ENCODE measurements at regions not wholly inside any gene's neighbourhood (a gene's known extent, or its start where the extent isn't known, plus 50 kb on each side); places are given as distances from the start of the nearest gene placed in this dataset.

- ATAC-seq (replicated peaks in 1 of 2): no peak
- Mint-ChIP-seq H3K4me3 (no peak overlapping the region), H3K4me1 (ENCODE audit: low read depth) (no peaks in the 10 kb centered on the region), H3K27me3 (ENCODE audit: low read depth) (no peaks in the 10 kb centered on the region), H3K9me3 (peaks cover 9 to 10% of the 10 kb centered on the region in 2 donors), H3K27ac (no peak overlapping the region), H3K36me3 (ENCODE audit: insufficient read depth in 2 of 2) (no peaks in the 10 kb centered on the region)
- no peak for DNase-seq
These were observed 371.9 kb upstream of the CNTN4 start for GRCh38 chr3:1726741-1727140.

- Mint-ChIP-seq H3K4me3 (no peak overlapping the region), H3K27me3 (ENCODE audit: low read depth) (no peaks in the 10 kb centered on the region), H3K27ac (no peak overlapping the region), H3K9me3 (peaks cover 8 to 12% of the 10 kb centered on the region in 2 donors), H3K36me3 (ENCODE audit: insufficient read depth in 2 of 2) (no peaks in the 10 kb centered on the region), H3K4me1 (ENCODE audit: low read depth) (no peaks in the 10 kb centered on the region)
- ATAC-seq (replicated peaks in 1 of 2) (no peak), DNase-seq (no peak)
These were observed 371.4 kb upstream of the CNTN4 start for GRCh38 chr3:1727242-1727641.

DNA sequence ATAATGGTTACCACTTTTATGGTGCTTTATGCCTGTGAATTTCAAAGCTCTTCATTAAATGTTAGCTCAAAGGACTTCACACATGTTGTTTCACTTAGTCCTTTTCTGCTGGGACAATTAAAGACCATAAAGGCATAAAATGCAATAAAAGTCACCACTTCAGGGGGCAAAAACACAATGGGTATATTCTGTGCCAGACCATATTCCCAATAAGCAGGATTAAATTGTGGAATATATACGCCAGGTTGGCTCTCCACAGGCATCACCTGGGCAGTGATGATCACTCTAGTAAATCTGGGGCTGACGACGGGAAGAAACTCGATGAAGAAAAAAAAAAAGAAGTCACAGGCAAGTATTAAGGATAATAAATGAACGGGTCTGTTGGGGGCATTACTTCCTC is 370.2 kb upstream of the CNTN4 start:
- H3K4me3 Mint-ChIP-seq: no peak overlapping the region
- peaks cover 9 to 15% of the 10 kb centered on the region in 2 donors for H3K9me3 Mint-ChIP-seq
- no peaks in the 10 kb centered on the region for H3K27me3 Mint-ChIP-seq (ENCODE audit: low read depth)
- H3K27ac Mint-ChIP-seq: no peak overlapping the region
- no peaks in the 10 kb centered on the region for H3K4me1 Mint-ChIP-seq (ENCODE audit: low read depth)
- ATAC-seq (replicated peaks in 1 of 2) (no peak), DNase-seq (no peak)
- no peaks in the 10 kb centered on the region for H3K36me3 Mint-ChIP-seq (ENCODE audit: insufficient read depth in 2 of 2)

GRCh38 chr3:1734494-1735122 is 364.1 kb upstream of the CNTN4 start:
- no peak overlapping the region for H3K27ac Mint-ChIP-seq
- H3K4me3 Mint-ChIP-seq: no peak overlapping the region
- no peak for ATAC-seq (replicated peaks in 1 of 2)
- peaks cover 7 to 14% of the 10 kb centered on the region in 2 donors for H3K9me3 Mint-ChIP-seq
- H3K36me3 Mint-ChIP-seq (ENCODE audit: insufficient read depth in 2 of 2): no peaks in the 10 kb centered on the region
- H3K27me3 Mint-ChIP-seq (ENCODE audit: low read depth): no peaks in the 10 kb centered on the region
- DNase-seq: no peak
- H3K4me1 Mint-ChIP-seq (ENCODE audit: low read depth): no peaks in the 10 kb centered on the region

GRCh38 chr3:1752205-1752604 is 346.5 kb upstream of the CNTN4 start:
- no peaks in the 10 kb centered on the region for H3K36me3 Mint-ChIP-seq (ENCODE audit: insufficient read depth in 2 of 2)
- H3K4me3 Mint-ChIP-seq: no peak overlapping the region
- peaks cover 6 to 7% of the 10 kb centered on the region in 2 donors for H3K9me3 Mint-ChIP-seq
- H3K27me3 Mint-ChIP-seq (ENCODE audit: low read depth): no peaks in the 10 kb centered on the region
- no peaks in the 10 kb centered on the region for H3K4me1 Mint-ChIP-seq (ENCODE audit: low read depth)
- ATAC-seq (replicated peaks in 1 of 2) (no peak), DNase-seq (no peak)
- H3K27ac Mint-ChIP-seq: no peak overlapping the region

GRCh38 chr3:1766384-1766783 is 332.3 kb upstream of the CNTN4 start:
- Mint-ChIP-seq H3K9me3 (peaks cover 8% of the 10 kb centered on the region in 2 donors), H3K27me3 (ENCODE audit: low read depth) (no peaks in the 10 kb centered on the region), H3K36me3 (ENCODE audit: insufficient read depth in 2 of 2) (peaks cover 0 to 2% of the 10 kb centered on the region in 2 donors), H3K4me3 (no peak overlapping the region), H3K27ac (no peak overlapping the region), H3K4me1 (ENCODE audit: low read depth) (no peaks in the 10 kb centered on the region)
- DNase-seq: no peak
- no peak for ATAC-seq (replicated peaks in 1 of 2)

DNA sequence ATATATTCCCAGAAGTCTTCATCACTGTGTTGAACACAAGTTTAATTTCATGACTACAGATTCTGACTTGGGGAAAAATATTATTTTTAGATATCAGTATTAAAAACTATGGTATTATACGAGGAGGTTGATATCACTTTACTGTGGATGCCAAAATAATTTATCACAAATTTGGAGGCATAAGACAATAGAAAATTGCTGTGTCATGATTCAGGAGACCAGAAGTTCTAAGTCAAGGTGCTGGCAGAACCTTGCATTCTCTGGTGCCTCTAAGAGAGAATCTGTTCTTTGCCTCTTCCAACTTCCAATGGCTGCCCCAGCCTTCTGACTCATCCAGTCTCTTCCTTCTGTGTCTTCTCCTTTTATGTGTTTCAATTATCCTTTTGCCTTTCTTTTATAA is 325.0 kb upstream of the CNTN4 start:
- H3K9me3 Mint-ChIP-seq: peaks cover 11 to 21% of the 10 kb centered on the region in 2 donors
- no peak overlapping the region for H3K4me3 Mint-ChIP-seq
- H3K4me1 Mint-ChIP-seq (ENCODE audit: low read depth): no peaks in the 10 kb centered on the region
- no peak overlapping the region for H3K27ac Mint-ChIP-seq
- H3K27me3 Mint-ChIP-seq (ENCODE audit: low read depth): no peaks in the 10 kb centered on the region
- ATAC-seq (replicated peaks in 1 of 2) (no peak), DNase-seq (no peak)
- no peaks in the 10 kb centered on the region for H3K36me3 Mint-ChIP-seq (ENCODE audit: insufficient read depth in 2 of 2)

- Mint-ChIP-seq H3K9me3 (peaks cover 11 to 21% of the 10 kb centered on the region in 2 donors), H3K36me3 (ENCODE audit: insufficient read depth in 2 of 2) (no peaks in the 10 kb centered on the region), H3K27me3 (ENCODE audit: low read depth) (no peaks in the 10 kb centered on the region), H3K4me1 (ENCODE audit: low read depth) (no peaks in the 10 kb centered on the region), H3K4me3 (no peak overlapping the region), H3K27ac (no peak overlapping the region)
- ATAC-seq (replicated peaks in 1 of 2): no peak
- no peak for DNase-seq
These were observed 324.1 kb upstream of the CNTN4 start for GRCh38 chr3:1774597-1774996.

- no peaks in the 10 kb centered on the region for H3K36me3 Mint-ChIP-seq (ENCODE audit: insufficient read depth in 2 of 2)
These were observed 323.3 kb upstream of the CNTN4 start for GRCh38 chr3:1775321-1775720.

DNA sequence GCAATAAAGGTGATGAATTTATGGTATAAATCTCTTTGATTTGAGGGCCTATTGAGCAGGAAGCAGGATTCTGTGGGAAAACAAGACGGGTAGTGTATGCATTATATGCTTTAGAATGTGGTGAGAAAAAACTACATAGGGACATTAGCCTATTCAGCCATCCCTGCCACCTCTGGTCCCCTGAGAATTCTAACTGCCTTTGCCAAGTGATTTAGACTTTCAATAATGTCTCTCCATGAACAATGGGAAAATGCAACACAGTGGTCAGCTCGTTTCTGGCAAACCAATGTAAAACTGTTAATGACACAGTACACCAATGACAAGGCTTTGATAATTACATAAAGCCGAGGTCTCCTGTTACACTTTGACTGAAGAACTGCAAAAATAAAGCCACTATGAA is 314.7 kb upstream of the CNTN4 start:
- Mint-ChIP-seq H3K4me1 (ENCODE audit: low read depth) (no peaks in the 10 kb centered on the region), H3K4me3 (no peak overlapping the region), H3K36me3 (ENCODE audit: insufficient read depth in 2 of 2) (no peaks in the 10 kb centered on the region), H3K27me3 (ENCODE audit: low read depth) (no peaks in the 10 kb centered on the region), H3K9me3 (peaks cover 3 to 4% of the 10 kb centered on the region in 2 donors), H3K27ac (no peak overlapping the region)
- DNase-seq (no peak), ATAC-seq (replicated peaks in 1 of 2) (no peak)

More at GRCh38 chr3:1775321-1775720, 323.3 kb upstream of the CNTN4 start:
- Mint-ChIP-seq H3K4me1 (ENCODE audit: low read depth) (no peaks in the 10 kb centered on the region), H3K27ac (no peak overlapping the region), H3K4me3 (no peak overlapping the region), H3K9me3 (peaks cover 11 to 21% of the 10 kb centered on the region in 2 donors), H3K27me3 (ENCODE audit: low read depth) (no peaks in the 10 kb centered on the region)
- ATAC-seq (replicated peaks in 1 of 2) (no peak), DNase-seq (no peak)

DNA sequence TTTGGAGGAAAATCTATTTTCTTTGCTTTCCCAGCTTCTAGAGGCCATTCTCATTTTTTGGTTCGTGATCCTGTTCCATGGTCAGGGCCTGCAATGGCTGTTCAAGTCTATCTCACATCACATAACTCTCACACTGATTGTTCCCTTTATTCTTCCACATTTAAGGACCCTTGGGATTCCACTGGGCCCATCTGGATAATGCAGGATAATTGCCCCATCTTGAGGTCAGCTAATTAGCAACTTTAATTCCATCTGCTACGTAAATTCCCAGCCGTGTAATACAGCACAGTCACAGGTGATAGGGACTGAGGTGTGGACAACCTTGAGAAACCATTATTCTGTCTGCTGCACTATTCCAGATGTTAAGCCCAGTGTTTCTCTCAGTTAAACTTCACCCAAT is 311.6 kb upstream of the CNTN4 start:
- DNase-seq (no peak), ATAC-seq (replicated peaks in 1 of 2) (no peak)
- Mint-ChIP-seq H3K36me3 (ENCODE audit: insufficient read depth in 2 of 2) (no peaks in the 10 kb centered on the region), H3K9me3 (peaks cover 3 to 7% of the 10 kb centered on the region in 2 donors), H3K27me3 (ENCODE audit: low read depth) (no peaks in the 10 kb centered on the region), H3K27ac (no peak overlapping the region), H3K4me1 (ENCODE audit: low read depth) (no peaks in the 10 kb centered on the region), H3K4me3 (no peak overlapping the region)

GRCh38 chr3:1792466-1792865 is 306.2 kb upstream of the CNTN4 start:
- H3K4me1 Mint-ChIP-seq (ENCODE audit: low read depth): no peaks in the 10 kb centered on the region
- no peak overlapping the region for H3K27ac Mint-ChIP-seq
- H3K9me3 Mint-ChIP-seq: peaks cover 1 to 9% of the 10 kb centered on the region in 2 donors
- H3K27me3 Mint-ChIP-seq (ENCODE audit: low read depth): no peaks in the 10 kb centered on the region
- H3K4me3 Mint-ChIP-seq: no peak overlapping the region
- no peaks in the 10 kb centered on the region for H3K36me3 Mint-ChIP-seq (ENCODE audit: insufficient read depth in 2 of 2)
- DNase-seq (no peak), ATAC-seq (replicated peaks in 1 of 2) (no peak)

- Mint-ChIP-seq H3K27ac (no peak overlapping the region), H3K4me3 (no peak overlapping the region), H3K4me1 (ENCODE audit: low read depth) (no peaks in the 10 kb centered on the region), H3K27me3 (ENCODE audit: low read depth) (no peaks in the 10 kb centered on the region), H3K9me3 (peaks cover 6 to 7% of the 10 kb centered on the region in 2 donors), H3K36me3 (ENCODE audit: insufficient read depth in 2 of 2) (no peaks in the 10 kb centered on the region)
- ATAC-seq (replicated peaks in 1 of 2) (no peak), DNase-seq (no peak)
These were observed 299.8 kb upstream of the CNTN4 start for GRCh38 chr3:1798711-1799405.

DNA sequence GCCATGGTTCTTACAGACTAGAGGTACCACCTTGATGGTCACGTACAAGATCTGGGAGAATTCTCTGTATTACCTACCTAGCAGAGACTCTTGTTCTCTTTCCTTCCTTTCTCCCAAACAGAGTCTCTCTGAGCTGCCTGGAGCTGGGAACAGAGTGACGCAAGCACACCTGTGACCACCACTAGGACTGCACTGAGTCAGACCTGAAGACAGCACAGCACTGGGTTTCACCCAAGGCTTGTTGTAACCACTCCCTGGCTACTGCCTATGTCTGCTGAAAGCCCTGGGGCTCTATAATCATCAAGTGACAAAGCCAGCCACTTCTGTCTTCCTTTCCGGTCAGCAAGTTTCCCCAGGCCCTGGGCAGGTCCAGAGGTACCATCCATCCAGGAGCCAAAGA is 293.3 kb upstream of the CNTN4 start:
- no peaks in the 10 kb centered on the region for H3K27me3 Mint-ChIP-seq (ENCODE audit: low read depth)
- no peaks in the 10 kb centered on the region for H3K4me1 Mint-ChIP-seq (ENCODE audit: low read depth)
- no peak overlapping the region for H3K4me3 Mint-ChIP-seq
- peaks cover 2 to 19% of the 10 kb centered on the region in 2 donors for H3K9me3 Mint-ChIP-seq
- DNase-seq: no peak
- no peak overlapping the region for H3K27ac Mint-ChIP-seq
- no peak for ATAC-seq (replicated peaks in 1 of 2)
- peaks cover 4 to 5% of the 10 kb centered on the region in 2 donors for H3K36me3 Mint-ChIP-seq (ENCODE audit: insufficient read depth in 2 of 2)
